H9 (cell line): ENCODE measurements at regions not wholly inside any gene's neighbourhood (a gene's known extent, or its start where the extent isn't known, plus 50 kb on each side); places are given as distances from the start of the nearest gene placed in this dataset.

Source experiments
- DNase-seq: peaks from one replicate; pipeline ENCODE4 v3.0.0-alpha.2; 2017
- H2AFZ ChIP-seq: one replicate; pipeline ENCODE4 v1.6.1; 2013; ENCODE audit warnings: mild to moderate bottlenecking, low read length, control low read depth, moderate library complexity
- H2AK5ac ChIP-seq: 2 replicates; pipeline ENCODE4 v1.6.1; 2013; ENCODE audit warnings: low read length, control low read depth, mixed read lengths; ENCODE audit not compliant: insufficient read length
- H2BK120ac ChIP-seq: one replicate; pipeline ENCODE4 v1.6.1; 2013; ENCODE audit warnings: low read depth, mild to moderate bottlenecking, low read length, control low read depth, inconsistent platforms; ENCODE audit not compliant: poor library complexity, severe bottlenecking
- H2BK12ac ChIP-seq: 2 replicates; pipeline ENCODE4 v1.6.1; 2013; ENCODE audit warnings: low read length, control low read depth, mixed read lengths, low read depth; ENCODE audit not compliant: insufficient read length
- H2BK15ac ChIP-seq: 2 replicates; pipeline ENCODE4 v1.6.1; 2013; ENCODE audit warnings: low read depth, low read length, control low read depth
- H2BK20ac ChIP-seq: one replicate; pipeline ENCODE4 v1.6.1; 2013; ENCODE audit warnings: low read depth, mild to moderate bottlenecking, low read length, control low read depth, inconsistent platforms; ENCODE audit not compliant: poor library complexity, severe bottlenecking
- H2BK5ac ChIP-seq: 2 replicates; pipeline ENCODE4 v1.6.1; 2013; ENCODE audit warnings: low read length, control low read depth, mixed read lengths; ENCODE audit not compliant: insufficient read length
- H3K14ac ChIP-seq: 2 replicates; pipeline ENCODE4 v1.6.1; 2013; ENCODE audit warnings: low read length, control low read depth; ENCODE audit not compliant: insufficient read depth
- H3K18ac ChIP-seq: 2 replicates; pipeline ENCODE4 v1.6.1; 2013; ENCODE audit warnings: low read depth, mild to moderate bottlenecking, mixed read lengths, low read length, control low read depth; ENCODE audit not compliant: insufficient read length
- H3K23ac ChIP-seq: 2 replicates; pipeline ENCODE4 v1.6.1; 2013; ENCODE audit warnings: low read length, control low read depth, mixed read lengths, low read depth; ENCODE audit not compliant: insufficient read length
- H3K23me2 ChIP-seq: 2 replicates; pipeline ENCODE4 v1.6.1; 2013; ENCODE audit warnings: low read depth, mild to moderate bottlenecking, mixed read lengths, low read length, control low read depth; ENCODE audit not compliant: insufficient read length, poor library complexity, severe bottlenecking
- H3K27ac ChIP-seq: 2 replicates; pipeline ENCODE4 v1.5.1; 2013; ENCODE audit warnings: low read length, control low read depth, mixed read lengths, low read depth; ENCODE audit not compliant: insufficient read length
- H3K27me3 ChIP-seq: 2 replicates; pipeline ENCODE4 v1.6.1; 2013; ENCODE audit warnings: low read length, control low read depth, inconsistent platforms; ENCODE audit not compliant: insufficient read depth
- H3K4ac ChIP-seq: 2 replicates; pipeline ENCODE4 v1.6.1; 2013; ENCODE audit warnings: low read depth, mild to moderate bottlenecking, control low read depth, inconsistent platforms, low read length, moderate library complexity
- H3K4me1 ChIP-seq: 2 replicates; pipeline ENCODE4 v1.6.1; 2013; ENCODE audit warnings: low read length, control low read depth, inconsistent platforms; ENCODE audit not compliant: insufficient read depth
- H3K4me2 ChIP-seq: 2 replicates; pipeline ENCODE4 v1.6.1; 2013; ENCODE audit warnings: low read length, control low read depth, mixed read lengths; ENCODE audit not compliant: insufficient read length, insufficient read depth
- H3K56ac ChIP-seq: 2 replicates; pipeline ENCODE4 v1.6.1; 2013; ENCODE audit warnings: low read depth, mild to moderate bottlenecking, mixed read lengths, low read length, control low read depth; ENCODE audit not compliant: insufficient read length
- H3K79me1 ChIP-seq: 2 replicates; pipeline ENCODE4 v1.6.1; 2013; ENCODE audit warnings: low read depth, mild to moderate bottlenecking, moderate library complexity, low read length, control low read depth, inconsistent platforms; ENCODE audit not compliant: insufficient read depth, poor library complexity, severe bottlenecking
- H3K79me2 ChIP-seq: 2 replicates; pipeline ENCODE4 v1.6.1; 2013; ENCODE audit warnings: low read length, control low read depth, inconsistent platforms; ENCODE audit not compliant: insufficient read depth
- H3K9ac ChIP-seq: 2 replicates; pipeline ENCODE4 v1.6.1; 2013; ENCODE audit warnings: low read length, control low read depth, mixed read lengths; ENCODE audit not compliant: insufficient read length; ENCODE audit errors: extremely low read depth
- H3K9me3 ChIP-seq: one replicate; pipeline ENCODE4 v1.6.1; 2013; ENCODE audit warnings: low read depth, low read length, inconsistent platforms; ENCODE audit not compliant: control insufficient read depth
- H3T11ph ChIP-seq: one replicate; pipeline ENCODE4 v1.6.1; 2013; ENCODE audit warnings: mild to moderate bottlenecking, low read length, control low read depth, inconsistent platforms
- H4K20me1 ChIP-seq: one replicate; pipeline ENCODE4 v1.6.1; 2013; ENCODE audit not compliant: control insufficient read depth, insufficient read length, insufficient read depth
- H4K5ac ChIP-seq: 2 replicates; pipeline ENCODE4 v1.6.1; 2013; ENCODE audit warnings: low read depth, mild to moderate bottlenecking, mixed read lengths, low read length, control low read depth; ENCODE audit not compliant: insufficient read length
- H4K8ac ChIP-seq: replicated peaks from 2 replicates; pipeline ENCODE4 v1.6.1; 2013; ENCODE audit warnings: low read length, control low read depth, mixed read lengths, low read depth; ENCODE audit not compliant: insufficient read length
- H4K91ac ChIP-seq: 2 replicates; pipeline ENCODE4 v1.6.1; 2013; ENCODE audit warnings: low read depth, mild to moderate bottlenecking, moderate library complexity, mixed read lengths, low read length, control low read depth; ENCODE audit not compliant: insufficient read length
- H3K27ac Mint-ChIP-seq, 3 experiments: 2 replicates in 2 of 3; 3 replicates in 1 of 3; pipeline ENCODE4 v1.8.0; 2020 to 2021; ENCODE audit warnings: mixed read lengths in 3 of 3, mild to moderate bottlenecking in 1 of 3, moderate library complexity in 1 of 3
- H3K27me3 Mint-ChIP-seq: 2 replicates; pipeline ENCODE4 v1.8.0; 2021; ENCODE audit warnings: low read depth, mild to moderate bottlenecking, moderate library complexity, mixed read lengths
- H3K36me3 Mint-ChIP-seq, 3 experiments: 2 replicates in 2 of 3; 3 replicates in 1 of 3; pipeline ENCODE4 v1.8.0; 2020 to 2021; ENCODE audit warnings: low read depth in 3 of 3, mixed read lengths in 3 of 3; ENCODE audit not compliant: insufficient read depth in 1 of 3
- H3K4me1 Mint-ChIP-seq, 2 experiments: 2 replicates each; pipeline ENCODE4 v1.8.0; 2020; ENCODE audit warnings: mixed read lengths in 2 of 2
- H3K4me3 Mint-ChIP-seq, 2 experiments: 2 replicates in 1 of 2; 3 replicates in 1 of 2; pipeline ENCODE4 v1.8.0; 2020 to 2021; ENCODE audit warnings: mild to moderate bottlenecking in 2 of 2, mixed read lengths in 2 of 2, moderate library complexity in 1 of 2
- H3K9me3 Mint-ChIP-seq, 2 experiments: 2 replicates in 1 of 2; 3 replicates in 1 of 2; pipeline ENCODE4 v1.8.0; 2020; ENCODE audit warnings: mild to moderate bottlenecking in 2 of 2, mixed read lengths in 2 of 2, moderate library complexity in 1 of 2
- CTCF ChIP-seq: fragments of 200-600 bp; sonication (generic); conservative IDR thresholded peaks from 3 replicates; pipeline ENCODE4 v1.8.0; 2021; ENCODE audit warnings: antibody characterized with exemption, mild to moderate bottlenecking
- WGBS: extraction: QIAGEN DNeasy Blood & Tissue Kit; methylation state at CpG from one replicate; pipeline ENCODE4 v1.1.7; 2013; ENCODE audit warnings: missing lambda C conversion rate, low lambda C conversion rate, mixed read lengths; ENCODE audit not compliant: insufficient read length; ENCODE audit errors: extremely low coverage; 5-methylcytosine and 5-hydroxymethylcytosine counted together

- Histone ChIP-seq H4K91ac (no peak overlapping the region), H2BK5ac (no peak overlapping the region), H3K14ac (no peak overlapping the region), H4K20me1 (no peaks in the 10 kb centered on the region), H3K79me1 (no peaks in the 10 kb centered on the region), H3K4me1 (no peaks in the 10 kb centered on the region), H3K56ac (no peak overlapping the region), H2BK20ac (no peak overlapping the region), H3K18ac (no peak overlapping the region), H3K27me3 (no peaks in the 10 kb centered on the region), H3K4ac (no peak overlapping the region), H3K27ac (no peak overlapping the region), H3K79me2 (no peaks in the 10 kb centered on the region), H2BK15ac (no peak overlapping the region), H3K23me2 (no peaks in the 10 kb centered on the region), H4K5ac (no peak overlapping the region), H2BK120ac (no peak overlapping the region), H3K9ac (no peak overlapping the region), H2BK12ac (no peak overlapping the region), H2AK5ac (no peak overlapping the region), H3K9me3 (no peaks in the 10 kb centered on the region), H2AFZ (no peak overlapping the region), H3K4me2 (no peak overlapping the region), H3T11ph (no peak overlapping the region), H4K8ac (no peak overlapping the region), H3K23ac (no peak overlapping the region)
- Mint-ChIP-seq H3K9me3 (no peaks in the 10 kb centered on the region; a peak in 1 of 5 replicates), H3K4me3 (no peak overlapping the region), H3K27ac (no peak overlapping the region), H3K4me1 (0 out of 4 replicates have a peak, but pooled peaks cover 0 to 4% of the 10 kb centered on the region in 2 experiments), H3K36me3 (no peaks in the 10 kb centered on the region), H3K27me3 (no peaks in the 10 kb centered on the region)
- TF ChIP-seq CTCF = no peak
- DNase-seq = no peak
- no CpG with 5 or more reads among the region's 12 CpGs for WGBS
Observed at GRCh38 chr10:3532644-3533043, 252.4 kb downstream of the KLF6 start.
